ENCODE measurements at regions not wholly inside any gene's neighbourhood (a gene's known extent, or its start where the extent isn't known, plus 50 kb on each side); places are given as distances from the start of the nearest gene placed in this dataset.

GRCh38 chr14:105927096-105928060, 401.0 kb downstream of the TMEM121 start:
- TF ChIP-seq POLR2A (IDR thresholded peaks at IDR 0.05) = no peak
- TF ChIP-seq CTCF (IDR thresholded peaks at IDR 0.05) = no peak

All from stomach (tissue), 4 donors.